ENCODE measurements at regions not wholly inside any gene's neighbourhood (a gene's known extent, or its start where the extent isn't known, plus 50 kb on each side); places are given as distances from the start of the nearest gene placed in this dataset.

DNA sequence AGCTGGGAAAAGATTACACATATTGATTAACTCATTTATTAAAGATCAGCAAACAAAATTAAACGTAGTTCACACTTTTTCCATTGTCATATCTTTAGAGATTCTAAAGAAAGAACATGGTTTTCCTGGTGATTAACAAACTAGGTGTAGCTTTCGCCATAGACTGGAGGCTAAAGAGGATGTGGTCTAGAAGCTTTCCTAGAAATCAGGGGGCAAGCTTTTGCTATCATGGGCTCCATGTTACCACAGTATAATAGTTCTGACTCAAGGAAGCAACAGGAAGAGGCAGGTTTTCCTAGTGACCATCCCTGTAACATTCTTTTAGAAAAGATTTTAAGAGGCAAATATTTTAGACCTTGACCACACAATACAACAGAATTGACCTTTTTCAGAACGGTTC is 232.7 kb downstream of the METTL4 start:
- TF ChIP-seq EZH2phosphoT487 (IDR thresholded peaks at IDR 0.05; ENCODE audit: insufficient read depth, low read depth) (no peak), EZH2 (IDR thresholded peaks at IDR 0.05; ENCODE audit: insufficient read depth, poor library complexity, severe bottlenecking) (no peak)
